GM19023 (cell line): ENCODE measurements at regions not wholly inside any gene's neighbourhood (a gene's known extent, or its start where the extent isn't known, plus 50 kb on each side); places are given as distances from the start of the nearest gene placed in this dataset.
"Not testable (repeated sequence)": the region's sequence is repeated elsewhere in the genome, so short reads cannot be mapped to it uniquely, and the experiment has no call there.

ENCODE experiments used
- ATAC-seq: cut with Tn5 transposase; IDR thresholded peaks from one replicate; pipeline ENCODE4 v1.9.1; 2021; ENCODE audit warnings: mild to moderate bottlenecking, moderate library complexity; ENCODE audit not compliant: unreplicated experiment

DNA sequence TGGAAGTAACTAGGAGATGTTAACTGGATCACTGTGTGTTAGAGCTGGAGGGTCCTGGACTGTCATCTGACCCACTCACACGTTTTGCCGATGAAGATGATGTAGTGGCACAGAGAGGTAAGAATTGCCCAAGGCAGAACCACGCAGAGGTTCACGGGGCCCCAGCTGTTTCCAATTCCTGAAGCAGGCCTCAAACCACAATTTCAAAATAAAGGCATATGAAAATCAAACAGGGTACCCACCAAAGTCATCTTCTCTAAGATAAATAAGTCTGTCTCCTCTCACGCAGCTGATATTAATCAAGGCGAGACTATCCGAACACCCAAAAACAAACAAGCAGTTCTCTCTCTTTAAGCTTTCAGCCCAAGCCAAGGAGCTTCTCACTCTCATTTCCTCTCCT lies 113.3 kb upstream of the JCAD start:
- ATAC-seq, result no peak

- ATAC-seq, result no peak
These were observed 112.7 kb upstream of the JCAD start for GRCh38 chr10:30172091-30172490.

- ATAC-seq, result no peak
These were observed 112.2 kb upstream of the JCAD start for GRCh38 chr10:30171601-30172000.

GRCh38 chr10:30170814-30171213 lies 111.4 kb upstream of the JCAD start:
- ATAC-seq, result no peak

- ATAC-seq, result no peak
These were observed 110.8 kb upstream of the JCAD start for GRCh38 chr10:30170146-30170545.

- ATAC-seq, result no peak
These were observed 110.0 kb upstream of the JCAD start for GRCh38 chr10:30169342-30169741.

DNA sequence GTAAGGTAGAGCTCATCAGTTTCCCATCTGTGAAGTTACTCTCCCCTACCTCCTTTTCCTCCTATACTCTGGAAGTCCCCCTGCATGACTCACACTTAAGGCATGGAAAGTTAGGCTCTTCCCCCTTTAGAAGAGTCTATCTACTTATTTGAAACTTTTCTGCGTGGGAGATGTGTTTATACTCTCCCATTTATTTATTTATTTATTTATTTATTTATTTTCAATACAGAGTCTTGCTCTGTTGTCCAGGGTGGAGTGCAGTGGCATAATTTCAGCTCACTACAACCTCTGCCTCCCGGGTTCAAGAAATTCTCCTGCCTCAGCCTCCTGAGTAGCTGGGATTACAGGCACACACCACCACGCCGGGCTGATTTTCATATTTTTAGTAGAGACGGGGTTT lies 107.5 kb upstream of the JCAD start:
- ATAC-seq, result no peak

DNA sequence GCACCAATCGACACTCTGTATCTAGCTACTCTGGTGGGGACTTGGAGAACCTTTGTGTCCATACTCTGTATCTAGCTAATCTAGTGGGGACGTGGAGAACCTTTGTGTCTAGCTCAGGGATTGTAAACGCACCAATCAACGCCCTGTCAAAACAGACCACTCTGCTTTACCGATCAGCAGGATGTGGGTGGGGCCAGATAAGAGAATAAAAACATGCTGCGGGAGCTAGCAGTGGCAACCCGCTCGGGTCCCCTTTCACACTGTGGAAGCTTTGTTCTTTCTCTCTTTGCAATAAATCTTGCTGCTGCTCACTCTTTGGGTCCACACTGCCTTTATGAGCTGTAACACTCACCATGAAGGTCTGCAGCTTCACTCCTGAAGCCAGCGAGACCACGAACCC lies 104.0 kb upstream of the JCAD start:
- not testable (repeated sequence) for ATAC-seq

DNA sequence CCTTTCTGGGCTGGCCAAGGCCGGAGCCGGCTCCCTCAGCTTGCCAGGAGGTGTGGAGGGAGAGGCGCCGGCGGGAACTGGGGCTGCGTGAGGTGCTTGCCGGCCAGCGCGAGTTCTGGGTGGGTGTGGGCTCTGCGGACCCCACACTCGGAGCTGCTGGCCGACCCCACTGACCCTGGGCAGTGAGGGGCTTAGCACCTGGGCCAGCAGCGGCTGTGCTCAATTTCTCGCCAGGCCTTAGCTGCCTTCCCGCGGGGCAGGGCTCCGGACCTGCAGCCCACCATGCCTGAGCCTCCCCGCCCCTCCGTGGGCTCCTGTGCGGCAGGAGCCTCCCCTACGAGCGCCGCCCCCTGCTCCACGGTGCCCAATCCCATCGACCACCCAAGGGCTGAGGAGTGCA lies 103.4 kb upstream of the JCAD start:
- ATAC-seq, result not testable (repeated sequence)

DNA sequence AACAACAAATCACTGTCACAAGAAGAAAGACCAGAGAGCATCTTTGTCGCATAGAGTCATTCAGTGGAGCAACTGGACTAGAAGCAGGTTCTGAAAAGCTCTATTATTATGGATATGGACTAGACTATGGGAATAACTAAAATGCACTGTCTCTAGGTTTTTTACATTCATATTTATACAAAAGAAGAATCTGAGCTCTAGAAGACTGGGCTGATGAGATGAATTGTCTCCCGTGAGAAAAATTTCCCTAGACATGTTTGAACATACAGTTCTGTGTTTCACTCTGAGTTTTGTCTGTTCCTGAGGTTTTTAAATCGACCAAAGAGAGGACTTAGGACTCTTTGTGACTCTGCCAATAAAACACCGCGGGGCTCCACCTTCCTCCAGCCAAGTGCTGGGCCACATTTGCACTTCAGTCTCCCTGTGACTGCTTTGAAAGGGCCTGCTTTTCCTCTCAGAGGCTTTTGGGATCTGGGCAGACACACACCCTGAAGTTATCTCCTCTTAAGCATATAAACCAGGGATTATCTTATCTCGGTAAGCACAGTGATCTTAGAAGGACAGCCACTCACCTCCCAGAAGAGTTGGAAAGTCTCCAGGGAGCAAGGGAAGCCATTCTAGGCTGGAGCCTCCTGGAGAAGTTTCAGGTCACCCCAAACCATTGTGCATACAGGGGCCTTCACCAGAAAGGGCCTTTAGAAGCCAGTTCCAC lies 101.0 kb upstream of the JCAD start:
- ATAC-seq, result no peak

DNA sequence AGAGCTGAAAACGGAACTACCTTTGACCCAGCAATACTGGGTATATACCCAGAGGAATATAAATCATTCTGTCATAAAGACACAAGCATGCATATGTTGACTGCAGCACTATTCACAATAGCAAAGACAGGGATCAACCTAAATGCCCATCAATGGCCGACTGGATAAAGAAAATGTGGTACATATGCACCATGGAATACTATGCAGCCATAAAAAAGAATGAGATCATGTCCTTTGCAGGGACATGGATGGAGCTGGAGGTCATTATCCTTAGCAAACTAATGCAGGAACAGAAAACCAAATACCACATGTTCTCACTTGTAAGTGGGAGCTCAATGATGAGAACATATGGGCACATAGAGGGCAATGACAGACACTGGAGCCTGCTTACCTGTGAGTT lies 100.2 kb upstream of the JCAD start:
- not testable (repeated sequence) for ATAC-seq

GRCh38 chr10:30158325-30158960 lies 99.1 kb upstream of the JCAD start:
- ATAC-seq, result no peak

GRCh38 chr10:30155401-30155800 lies 96.0 kb upstream of the JCAD start:
- ATAC-seq, result no peak

- no peak for ATAC-seq
These were observed 95.2 kb upstream of the JCAD start for GRCh38 chr10:30154561-30154960.

DNA sequence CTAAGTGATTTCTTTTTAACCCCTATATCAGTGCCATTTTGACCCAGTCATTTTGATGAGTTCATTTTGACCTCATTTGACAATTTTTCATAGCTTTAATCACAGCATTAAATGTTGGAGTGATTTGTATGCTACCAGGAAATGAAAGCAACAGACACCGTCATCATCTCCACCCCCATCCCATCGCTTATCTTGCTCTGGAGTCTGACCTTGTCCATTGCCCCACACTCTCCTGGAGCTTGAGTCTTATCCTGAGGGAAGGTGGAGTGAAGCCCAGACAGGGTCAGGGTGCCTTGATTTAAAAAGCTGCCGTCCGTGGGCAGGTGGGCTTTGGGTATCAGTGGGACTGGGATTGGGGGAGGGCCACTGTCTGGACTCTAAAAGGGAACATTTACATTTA lies 94.7 kb upstream of the JCAD start:
- no peak for ATAC-seq

GRCh38 chr10:30151581-30152389 lies 92.4 kb upstream of the JCAD start:
- no peak for ATAC-seq

GRCh38 chr10:30141423-30141822 lies 82.0 kb upstream of the JCAD start:
- no peak for ATAC-seq

DNA sequence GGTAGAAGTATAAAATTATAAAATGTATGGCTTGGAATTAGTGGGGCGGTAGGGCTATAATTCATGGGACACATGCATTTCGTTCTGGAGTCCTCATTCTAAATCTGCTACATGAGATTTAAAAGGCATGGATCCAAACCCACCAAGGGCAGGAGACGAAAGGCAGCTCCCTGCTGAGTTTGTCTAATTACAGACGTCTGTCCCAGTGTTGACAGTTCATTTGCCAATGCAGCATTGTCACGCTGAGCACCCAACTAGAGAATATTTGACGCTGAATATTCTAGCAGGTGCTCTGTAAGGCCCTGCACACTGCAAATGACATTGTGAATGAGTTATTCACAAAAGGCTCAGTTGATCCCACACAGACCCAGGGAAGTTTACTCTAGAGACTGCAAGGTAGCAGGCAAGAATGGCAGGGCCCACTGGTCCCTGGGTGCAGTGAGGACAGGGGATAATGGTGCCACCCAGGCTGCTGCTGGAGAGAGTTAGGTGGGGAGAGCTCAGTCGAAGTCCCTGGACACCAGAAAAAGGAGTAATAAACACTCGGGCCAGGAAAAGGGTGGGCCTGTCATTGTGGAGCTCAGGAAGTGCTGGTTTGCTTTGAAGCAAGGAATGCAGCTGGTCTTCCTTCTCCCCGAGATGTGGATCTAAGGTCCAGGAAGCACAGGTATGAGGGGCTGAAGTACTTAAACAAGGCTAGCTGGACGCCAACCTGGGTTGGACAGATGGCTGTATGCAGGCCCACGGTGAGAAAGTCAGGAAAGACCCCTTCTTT lies 75.0 kb upstream of the JCAD start:
- no peak for ATAC-seq

DNA sequence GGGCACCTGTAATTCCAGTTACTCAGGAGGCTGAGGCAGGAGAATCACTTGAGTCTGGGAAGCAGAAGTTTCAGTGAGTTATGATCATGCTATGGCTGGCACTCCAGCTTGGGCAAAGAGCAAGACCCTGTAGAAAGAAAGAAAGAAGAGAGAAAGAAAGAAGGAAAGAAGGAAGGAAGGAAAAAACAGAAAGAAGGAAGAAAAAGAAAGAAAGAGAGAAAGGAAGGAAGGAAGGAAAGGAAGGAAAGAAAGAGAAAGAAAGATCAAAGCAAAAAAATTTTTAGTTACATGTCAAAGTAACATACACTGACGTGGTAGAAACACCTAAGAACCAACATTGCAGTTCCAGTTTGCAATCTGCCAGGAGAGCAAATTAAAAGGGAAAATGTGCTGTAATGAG lies 73.8 kb upstream of the JCAD start:
- ATAC-seq, result no peak

DNA sequence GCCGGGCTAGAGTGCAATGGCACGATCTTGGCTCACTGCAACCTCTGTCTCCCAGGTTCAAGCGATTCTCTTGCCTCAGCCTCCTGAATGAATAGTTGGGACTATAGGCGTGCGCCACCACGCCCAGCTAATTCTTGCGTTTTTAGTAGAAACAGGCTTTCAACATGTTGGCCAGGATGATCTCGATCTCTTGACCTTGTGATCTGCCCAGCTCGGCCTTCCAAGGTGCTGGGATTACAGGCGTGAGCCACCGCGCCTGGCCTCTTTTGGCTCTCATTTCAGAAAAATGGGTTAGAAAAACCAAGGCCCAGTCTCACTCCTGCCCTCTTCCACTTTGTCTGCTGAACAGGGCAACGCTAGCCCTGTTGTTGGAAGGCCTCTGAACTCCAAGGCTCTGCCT lies 72.0 kb upstream of the JCAD start:
- not testable (repeated sequence) for ATAC-seq

DNA sequence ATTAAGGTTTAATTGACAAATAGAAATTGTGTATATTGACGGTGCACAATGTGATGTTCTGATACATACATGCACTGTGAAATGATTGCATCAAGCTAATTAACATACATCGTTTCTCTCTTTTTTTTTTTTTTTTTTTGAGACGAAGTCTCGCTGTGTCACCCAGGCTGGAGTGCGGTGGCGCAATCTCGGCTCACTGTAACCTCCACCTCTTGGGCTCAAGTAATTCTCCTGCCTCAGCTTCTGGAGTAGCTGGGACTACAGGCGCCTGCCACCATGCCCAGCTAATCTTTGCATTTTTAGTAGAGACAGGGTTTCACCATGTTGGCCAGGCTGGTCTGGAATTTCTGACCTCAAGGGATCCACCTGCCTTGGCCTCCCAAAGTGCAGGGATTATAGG lies 69.9 kb upstream of the JCAD start:
- not testable (repeated sequence) for ATAC-seq
